Neural cell (in vitro differentiated cells): ENCODE measurements at regions not wholly inside any gene's neighbourhood (a gene's known extent, or its start where the extent isn't known, plus 50 kb on each side); places are given as distances from the start of the nearest gene placed in this dataset.

Experiments used
- CTCF ChIP-seq: fragments of 450-650 bp; IDR thresholded peaks from 2 replicates; pipeline ENCODE4 v1.5.1; 2014; ENCODE audit warnings: antibody characterized with exemption, mild to moderate bottlenecking, moderate library complexity; ENCODE audit not compliant: poor library complexity, severe bottlenecking
- EP300 ChIP-seq: fragments of 450-650 bp; conservative IDR thresholded peaks from 2 replicates; pipeline ENCODE4 v1.6.1; 2014; ENCODE audit warnings: antibody characterized with exemption, mild to moderate bottlenecking, moderate library complexity; ENCODE audit not compliant: poor library complexity, severe bottlenecking
- EZH2 ChIP-seq: fragments of 200-600, 300-800 bp; shearing (Covaris generic), sonication (generic); IDR thresholded peaks from 2 replicates; pipeline ENCODE4 v1.6.1; 2014; ENCODE audit warnings: antibody characterized with exemption, low read length, borderline replicate concordance, mild to moderate bottlenecking; ENCODE audit not compliant: insufficient read depth, poor library complexity, severe bottlenecking
- POLR2AphosphoS5 ChIP-seq: IDR thresholded peaks from 2 replicates; pipeline ENCODE4 v1.6.1; 2012
- RAD21 ChIP-seq: fragments of 450-650 bp; conservative IDR thresholded peaks from 2 replicates; pipeline ENCODE4 v1.6.1; 2014; ENCODE audit warnings: antibody characterized with exemption, mild to moderate bottlenecking, moderate library complexity
- REST ChIP-seq: IDR thresholded peaks from 2 replicates; pipeline ENCODE4 v1.6.1; 2012; ENCODE audit warnings: borderline replicate concordance
- SMC3 ChIP-seq: fragments of 450-650 bp; conservative IDR thresholded peaks from 2 replicates; pipeline ENCODE4 v1.6.1; 2014; ENCODE audit warnings: antibody characterized with exemption, mild to moderate bottlenecking, moderate library complexity; ENCODE audit not compliant: poor library complexity
- TAF1 ChIP-seq: IDR thresholded peaks from 2 replicates; pipeline ENCODE4 v1.6.1; 2012; ENCODE audit warnings: low read depth

- no peak for TF ChIP-seq EZH2
- no peak for TF ChIP-seq CTCF
- TF ChIP-seq POLR2AphosphoS5 = no peak
- TF ChIP-seq RAD21 = no peak
- no peak for TF ChIP-seq REST
- no peak for TF ChIP-seq EP300
- no peak for TF ChIP-seq TAF1
- TF ChIP-seq SMC3 = no peak
Observed at GRCh38 chr1:219090607-219091006, 83.1 kb upstream of the LYPLAL1 start.
